Psoas muscle (tissue), 7 donors: ENCODE measurements at regions not wholly inside any gene's neighbourhood (a gene's known extent, or its start where the extent isn't known, plus 50 kb on each side); places are given as distances from the start of the nearest gene placed in this dataset.
"Not testable (repeated sequence)": the region's sequence is repeated elsewhere in the genome, so short reads cannot be mapped to it uniquely, and the experiment has no call there.

Experiments
- ATAC-seq, 4 donors: fragments of 200-7000 bp; cut with Tn5 transposase; one replicate each; pipeline ENCODE4 v1.9.1; 2020; ENCODE audit warnings: moderate library complexity in 3 of 4, mild to moderate bottlenecking in 2 of 4
- DNase-seq, 2 donors: peaks; one replicate each; pipeline ENCODE4 v3.0.0-alpha.2; 2020
- H3K27ac ChIP-seq: fragments of 200-600 bp; one replicate; pipeline ENCODE4 v1.8.0; 2022
- H3K27me3 ChIP-seq, 3 donors: fragments of 200-600 bp in 1 of 3; one replicate each; pipeline versions ENCODE4 v1.6.1 to v1.8.0; 2013 to 2022; ENCODE audit warnings: low read length in 2 of 3, mild to moderate bottlenecking in 2 of 3, moderate library complexity in 1 of 3; ENCODE audit not compliant: insufficient read depth in 3 of 3
- H3K36me3 ChIP-seq, 2 donors: fragments of 200-600 bp in 1 of 2; one replicate each; pipeline versions ENCODE4 v1.6.1 to v1.8.0; 2013 to 2022; ENCODE audit warnings: low read depth in 1 of 2, mild to moderate bottlenecking in 1 of 2, moderate library complexity in 1 of 2; ENCODE audit not compliant: insufficient read depth in 1 of 2
- H3K4me1 ChIP-seq: fragments of 200-600 bp; one replicate; pipeline ENCODE4 v1.8.0; 2022
- H3K4me3 ChIP-seq: fragments of 200-600 bp; one replicate; pipeline ENCODE4 v1.8.0; 2022; ENCODE audit warnings: mild to moderate bottlenecking
- H3K9me3 ChIP-seq: fragments of 200-600 bp; one replicate; pipeline ENCODE4 v1.8.0; 2022
- WGBS, 3 donors: extraction: QIAGEN DNeasy Blood & Tissue Kit; methylation state at CpG; one replicate each; pipeline versions ENCODE4 v1.1.6 to v1.1.7; 2013; 5-methylcytosine and 5-hydroxymethylcytosine counted together
- intact Hi-C, 2 donors: fragments of 100-400 bp; cut with DNase I; formaldehyde crosslinking; loops; one replicate each; pipeline versions ENCODE4 v1.11.0 to v1.14.2; 2022
- TF ChIP-seq, protein P1 (sequence below): fragments of 200-600 bp; IDR thresholded peaks from one replicate; pipeline ENCODE4 v1.8.0; 2022; ENCODE audit warnings: antibody characterized with exemption
- donor health status: healthy with polysubstance abuse.
- donor health status: DM: no; HTN: no; CAD: no; lungs with moderate emphysema.
- donor health status: Bipolar disorder and iron deficiency.
- donor health status: healthy.
- donor health status: DM: yes; HTN: yes; CAD: no.
- donor health status: DM: no; HTN: no; CAD: no.
- donor health status: DM: yes; HTN: yes; CAD: no.

DNA sequence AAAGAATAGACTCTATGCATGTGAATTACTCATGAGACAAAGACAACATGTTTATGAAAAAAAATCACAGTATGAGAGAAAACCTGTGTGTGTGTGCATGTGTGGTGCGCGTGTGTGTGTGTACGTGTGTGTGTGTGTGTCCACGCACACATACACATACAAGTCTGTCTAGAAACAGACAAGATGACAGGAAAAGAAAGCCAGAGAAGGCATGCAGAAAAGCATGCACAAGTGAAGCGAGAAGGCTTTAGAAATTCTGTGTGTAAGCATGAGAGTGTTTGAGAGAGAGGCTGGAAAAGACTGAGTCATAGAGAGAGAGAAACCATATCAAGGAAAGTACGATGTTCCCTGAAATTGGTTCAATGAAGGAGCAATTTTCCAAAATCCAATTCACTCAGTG, 566.4 kb upstream of the C16orf82 start:
- intact Hi-C loops: no loop called here
- ATAC-seq: no peak
- TF ChIP-seq, protein P1, sequence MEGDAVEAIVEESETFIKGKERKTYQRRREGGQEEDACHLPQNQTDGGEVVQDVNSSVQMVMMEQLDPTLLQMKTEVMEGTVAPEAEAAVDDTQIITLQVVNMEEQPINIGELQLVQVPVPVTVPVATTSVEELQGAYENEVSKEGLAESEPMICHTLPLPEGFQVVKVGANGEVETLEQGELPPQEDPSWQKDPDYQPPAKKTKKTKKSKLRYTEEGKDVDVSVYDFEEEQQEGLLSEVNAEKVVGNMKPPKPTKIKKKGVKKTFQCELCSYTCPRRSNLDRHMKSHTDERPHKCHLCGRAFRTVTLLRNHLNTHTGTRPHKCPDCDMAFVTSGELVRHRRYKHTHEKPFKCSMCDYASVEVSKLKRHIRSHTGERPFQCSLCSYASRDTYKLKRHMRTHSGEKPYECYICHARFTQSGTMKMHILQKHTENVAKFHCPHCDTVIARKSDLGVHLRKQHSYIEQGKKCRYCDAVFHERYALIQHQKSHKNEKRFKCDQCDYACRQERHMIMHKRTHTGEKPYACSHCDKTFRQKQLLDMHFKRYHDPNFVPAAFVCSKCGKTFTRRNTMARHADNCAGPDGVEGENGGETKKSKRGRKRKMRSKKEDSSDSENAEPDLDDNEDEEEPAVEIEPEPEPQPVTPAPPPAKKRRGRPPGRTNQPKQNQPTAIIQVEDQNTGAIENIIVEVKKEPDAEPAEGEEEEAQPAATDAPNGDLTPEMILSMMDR: no peak
- Histone ChIP-seq H3K9me3 (no peaks in the 10 kb centered on the region), H3K27me3 (no peaks in the 10 kb centered on the region), H3K36me3 (no peaks in the 10 kb centered on the region), H3K27ac (no peak overlapping the region), H3K4me3 (no peak overlapping the region), H3K4me1 (no peaks in the 10 kb centered on the region)
- WGBS, 3 donors: 76 to 89% (median 87%) methylated on average over 6 of the region's 6 CpGs
- no peak for DNase-seq

DNA sequence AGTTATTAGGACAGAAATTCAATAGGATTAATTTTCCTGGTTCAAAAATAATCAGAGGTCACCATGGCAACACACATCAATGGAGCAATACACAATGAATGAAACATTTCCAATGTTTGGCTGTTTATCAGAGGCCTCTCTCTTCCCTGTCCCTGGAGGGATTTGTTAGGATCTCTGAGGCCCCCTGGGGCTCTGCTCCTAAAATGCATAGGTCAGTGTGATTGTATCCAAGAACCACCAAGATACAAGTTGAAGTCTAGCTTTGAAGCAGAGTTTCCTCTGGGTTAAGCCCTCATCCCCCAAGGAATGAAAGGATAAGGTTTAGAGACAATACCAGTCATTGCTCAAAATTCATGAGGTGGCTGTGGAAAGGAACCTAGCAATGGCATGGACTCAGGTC, 561.2 kb upstream of the C16orf82 start:
- DNase-seq (no peak), ATAC-seq (no peak)
- Histone ChIP-seq H3K4me1 (no peaks in the 10 kb centered on the region), H3K27ac (no peak overlapping the region), H3K9me3 (no peaks in the 10 kb centered on the region), H3K4me3 (no peak overlapping the region), H3K36me3 (no peaks in the 10 kb centered on the region), H3K27me3 (peaks cover 0 to 2% (median 0%) of the 10 kb centered on the region in 3 donors)
- TF ChIP-seq, protein P1: no peak
- intact Hi-C loops: no loop called here

DNA sequence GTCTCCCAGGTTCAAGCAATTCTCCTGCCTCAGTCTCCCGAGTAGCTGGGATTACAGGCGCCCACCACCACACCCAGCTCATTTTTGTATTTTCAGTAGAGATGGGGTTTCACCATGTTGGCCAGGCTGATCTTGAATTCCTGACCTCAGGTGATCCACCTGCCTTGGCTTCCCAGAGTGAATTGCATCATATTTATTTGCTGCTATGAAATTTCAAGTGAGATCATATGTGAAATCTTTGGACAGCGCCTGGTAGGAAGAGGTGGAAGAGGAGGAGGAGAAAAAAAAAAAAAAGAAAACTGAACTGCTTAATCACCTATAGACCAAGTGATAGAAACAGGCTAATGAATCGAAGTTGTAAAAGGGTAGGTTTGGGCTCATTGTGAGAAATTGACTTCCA, 557.8 kb upstream of the C16orf82 start:
- DNase-seq, H3K4me1 ChIP-seq, H3K27me3 ChIP-seq, ATAC-seq, H3K4me3 ChIP-seq, intact Hi-C loops, H3K27ac ChIP-seq, H3K36me3 ChIP-seq, H3K9me3 ChIP-seq: not testable (repeated sequence)
- WGBS, 3 donors: 82 to 94% (median 87%) methylated on average over 4 of the region's 4 CpGs

DNA sequence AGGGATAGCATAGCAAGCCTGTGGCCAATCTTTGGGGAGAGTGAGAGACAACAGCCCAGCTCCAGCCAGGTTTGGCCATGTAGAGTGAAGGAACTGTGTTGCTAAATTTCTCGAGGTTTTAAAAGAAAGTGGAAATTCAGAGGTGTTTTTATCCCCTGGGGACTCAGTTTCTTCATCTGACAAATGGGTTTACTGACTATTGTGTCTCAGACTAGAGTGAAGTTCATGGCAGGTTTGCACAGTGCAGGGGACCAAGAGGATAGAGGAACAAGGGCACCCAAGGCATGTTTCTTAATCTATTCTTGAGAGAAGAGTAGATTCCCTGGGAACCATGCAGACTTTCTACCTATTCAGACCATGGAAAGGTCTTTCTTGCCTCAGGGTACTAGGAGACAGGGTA, 555.8 kb upstream of the C16orf82 start:
- H3K27me3 ChIP-seq: peaks cover 0 to 2% (median 0%) of the 10 kb centered on the region in 3 donors
- TF ChIP-seq, protein P1: no peak
- no peak overlapping the region for H3K4me3 ChIP-seq
- no peak for ATAC-seq
- no peaks in the 10 kb centered on the region for H3K9me3 ChIP-seq
- intact Hi-C loops: no loop called here
- no peaks in the 10 kb centered on the region for H3K36me3 ChIP-seq
- no peak for DNase-seq
- no peak overlapping the region for H3K27ac ChIP-seq
- whole genome bisulfite sequencing, 3 donors: 47 to 63% (median 60%) methylated on average over 1 of the region's 1 CpG
- H3K4me1 ChIP-seq: no peaks in the 10 kb centered on the region

DNA sequence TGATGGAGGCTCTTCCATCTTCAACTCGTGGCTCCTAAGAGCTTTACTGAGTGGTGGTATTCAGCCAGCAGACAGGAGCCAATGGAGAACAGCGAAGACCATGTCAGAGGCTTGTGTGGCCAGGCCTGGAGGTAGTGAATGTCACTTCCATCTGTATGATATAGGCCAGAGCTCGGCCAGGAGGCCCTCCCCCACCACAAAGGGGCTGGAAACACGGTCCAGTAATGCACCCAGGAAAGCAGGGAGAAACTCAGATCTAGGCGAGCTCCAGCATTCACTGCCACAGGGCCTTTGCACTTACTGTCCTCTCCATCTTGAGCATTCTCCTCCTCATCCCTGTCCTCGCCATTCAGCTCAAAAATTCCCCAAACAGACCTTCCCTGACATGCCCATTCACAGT, 555.3 kb upstream of the C16orf82 start:
- Histone ChIP-seq H3K36me3 (no peaks in the 10 kb centered on the region), H3K27ac (no peak overlapping the region), H3K9me3 (no peaks in the 10 kb centered on the region), H3K4me1 (no peaks in the 10 kb centered on the region), H3K27me3 (peaks cover 0 to 2% (median 0%) of the 10 kb centered on the region in 3 donors), H3K4me3 (no peak overlapping the region)
- no peak for ATAC-seq
- intact Hi-C loops: no loop called here
- no peak for DNase-seq
- TF ChIP-seq, protein P1: no peak
- WGBS, 3 donors: 50 to 60% (median 52%) methylated on average over 6 of the region's 6 CpGs
